Ishikawa (cell line): ENCODE measurements at regions not wholly inside any gene's neighbourhood (a gene's known extent, or its start where the extent isn't known, plus 50 kb on each side); places are given as distances from the start of the nearest gene placed in this dataset.

Experiments used
- EGR1 ChIP-seq: IDR thresholded peaks from 2 replicates; pipeline ENCODE4 v1.6.1; 2012
- RAD21 ChIP-seq: IDR thresholded peaks from 2 replicates; pipeline ENCODE4 v1.6.1; 2012; ENCODE audit warnings: low read depth
- TF ChIP-seq, protein P1 (sequence below): IDR thresholded peaks from 2 replicates; pipeline ENCODE4 v1.6.1; 2012
- TF ChIP-seq, protein P2 (sequence below): IDR thresholded peaks from 2 replicates; pipeline ENCODE4 v1.6.1; 2012

DNA sequence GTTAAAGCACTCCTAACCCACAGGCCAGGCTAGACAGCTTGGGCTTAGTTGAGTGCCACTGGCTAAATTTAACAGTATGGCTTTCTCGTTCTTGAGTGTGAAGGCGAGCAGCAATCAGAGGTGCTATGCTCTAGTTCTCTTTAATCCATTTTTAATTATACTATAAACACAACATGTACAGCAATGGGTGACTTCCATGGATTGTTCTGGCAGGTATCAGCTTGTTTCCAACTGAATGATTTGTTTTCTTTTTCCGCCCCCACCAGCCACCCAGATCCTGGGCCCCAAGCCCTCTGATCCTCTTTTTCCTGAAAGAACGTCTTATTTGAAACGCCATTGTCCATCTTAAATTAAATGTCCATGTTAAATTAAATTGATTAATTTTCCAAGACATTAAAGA, 244.8 kb downstream of the IKZF2 start:
- no peak for TF ChIP-seq EGR1
- TF ChIP-seq, protein P1, sequence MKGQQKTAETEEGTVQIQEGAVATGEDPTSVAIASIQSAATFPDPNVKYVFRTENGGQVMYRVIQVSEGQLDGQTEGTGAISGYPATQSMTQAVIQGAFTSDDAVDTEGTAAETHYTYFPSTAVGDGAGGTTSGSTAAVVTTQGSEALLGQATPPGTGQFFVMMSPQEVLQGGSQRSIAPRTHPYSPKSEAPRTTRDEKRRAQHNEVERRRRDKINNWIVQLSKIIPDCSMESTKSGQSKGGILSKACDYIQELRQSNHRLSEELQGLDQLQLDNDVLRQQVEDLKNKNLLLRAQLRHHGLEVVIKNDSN, result no peak
- no peak for TF ChIP-seq RAD21
- TF ChIP-seq, protein P2, sequence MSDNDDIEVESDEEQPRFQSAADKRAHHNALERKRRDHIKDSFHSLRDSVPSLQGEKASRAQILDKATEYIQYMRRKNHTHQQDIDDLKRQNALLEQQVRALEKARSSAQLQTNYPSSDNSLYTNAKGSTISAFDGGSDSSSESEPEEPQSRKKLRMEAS, result no peak
